GM18507 (cell line): ENCODE measurements at regions not wholly inside any gene's neighbourhood (a gene's known extent, or its start where the extent isn't known, plus 50 kb on each side); places are given as distances from the start of the nearest gene placed in this dataset.
"Not testable (repeated sequence)": the region's sequence is repeated elsewhere in the genome, so short reads cannot be mapped to it uniquely, and the experiment has no call there.

ENCODE experiments used
- DNase-seq: peaks from one replicate; pipeline ENCODE4 v3.0.0; 2011; ENCODE audit warnings: low read depth; ENCODE audit not compliant: insufficient read length; ENCODE audit errors: extremely low spot score
- FAIRE-seq: peaks from 2 replicates; lab custom pipeline; 2011; peaks lifted over from hg19 to GRCh38; lab: Jason Lieb, UNC

DNA sequence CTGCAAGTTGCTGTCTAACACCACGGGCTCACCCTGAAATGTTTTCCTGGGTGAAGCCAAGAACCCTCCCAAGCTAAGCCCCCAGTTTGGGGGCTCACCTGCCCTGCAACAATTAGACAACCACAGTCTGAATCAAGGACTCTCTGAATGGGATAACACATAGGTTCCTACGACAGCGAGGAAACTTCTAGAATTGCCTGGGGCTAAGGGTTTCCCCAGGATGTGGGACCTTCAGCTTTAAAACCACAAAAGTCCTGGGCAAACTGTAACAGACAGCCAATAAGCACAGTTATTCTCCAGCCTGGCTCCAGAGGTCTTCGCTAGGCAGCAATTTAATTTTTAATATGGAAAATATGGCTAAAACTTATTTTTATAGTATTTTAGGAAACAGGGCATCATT is 162.6 kb downstream of the PRKX start:
- DNase-seq (no peak), FAIRE-seq (no peak)

- FAIRE-seq = no peak
Measured at GRCh38 chrX:3550160-3550751, 163.2 kb downstream of the PRKX start.

DNA sequence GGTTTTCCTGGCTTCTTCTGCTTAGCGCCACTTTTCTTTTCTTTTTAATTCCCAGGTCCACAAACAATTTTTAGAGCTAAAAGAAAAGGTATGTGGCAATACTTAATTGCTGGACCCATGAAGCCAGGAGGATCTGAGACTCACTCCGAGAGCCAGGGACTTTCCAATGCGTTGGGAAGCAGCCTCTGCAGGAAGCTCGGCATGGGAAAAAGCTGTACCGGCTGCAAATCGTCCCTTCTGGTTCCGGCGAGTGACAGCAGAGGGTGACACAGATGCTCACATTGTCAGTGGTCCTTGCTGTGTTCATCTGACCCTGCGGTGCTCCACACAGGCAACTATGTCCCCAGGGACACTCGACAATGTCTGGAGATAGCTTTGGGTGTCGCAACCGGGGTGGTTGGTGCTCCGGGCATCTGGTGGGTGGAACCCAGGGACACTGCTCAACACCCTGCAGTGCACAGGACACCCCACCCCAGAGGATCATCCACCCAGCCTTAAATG is 164.0 kb downstream of the PRKX start:
- DNase-seq = no peak

More at GRCh38 chrX:3550160-3550751, 163.2 kb downstream of the PRKX start:
- no peak for DNase-seq

DNA sequence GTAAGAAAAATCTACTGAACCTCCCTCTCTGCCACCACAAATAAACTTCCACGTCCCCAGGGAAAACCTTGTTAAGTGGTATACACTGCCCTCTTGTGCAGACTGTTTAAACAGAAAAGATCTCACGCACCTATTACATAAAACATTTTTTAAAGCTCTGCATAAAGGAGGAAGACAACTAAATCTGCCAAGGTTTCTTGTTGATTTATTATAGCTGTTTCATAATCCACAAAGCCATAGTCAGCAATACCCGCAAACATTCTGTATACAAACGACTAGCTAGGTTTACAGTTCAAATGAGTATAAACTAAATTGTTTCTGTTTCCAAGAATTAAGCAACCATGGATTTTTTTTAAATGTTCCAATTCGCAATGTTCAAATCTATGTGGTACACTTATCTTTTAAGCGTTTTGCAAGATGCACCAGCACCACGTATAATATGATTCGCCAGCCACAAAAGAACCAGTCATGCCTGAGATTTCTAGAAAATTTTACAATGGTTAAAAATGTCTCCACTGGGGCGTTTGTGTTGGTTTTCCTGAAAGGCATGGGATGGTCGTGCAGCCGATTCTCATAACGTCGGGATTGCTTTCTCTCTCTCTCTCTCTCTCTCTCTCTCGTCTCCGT is 164.6 kb downstream of the PRKX start:
- FAIRE-seq (no peak), DNase-seq (no peak)

More for the DNA sequence above, 164.0 kb downstream of the PRKX start:
- no peak for FAIRE-seq

DNA sequence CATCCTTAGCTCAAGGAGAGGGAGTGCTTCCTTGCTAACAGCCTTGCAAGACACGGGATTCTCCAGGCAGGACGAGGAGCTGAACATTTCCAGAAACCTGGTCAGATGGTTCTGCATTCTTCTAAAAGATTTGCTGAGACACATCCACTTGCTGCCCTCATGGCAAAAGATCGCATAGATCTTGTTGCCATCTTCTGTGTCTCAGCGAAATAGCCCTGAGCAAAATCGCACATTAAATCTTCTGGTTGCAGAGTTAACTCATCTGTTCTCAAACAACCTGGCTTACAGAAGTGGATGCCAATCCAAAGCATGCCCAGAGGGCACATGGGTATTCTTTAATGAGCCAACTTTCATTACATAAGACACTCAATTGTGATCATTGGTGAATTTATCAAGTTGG is 167.5 kb downstream of the PRKX start:
- FAIRE-seq = no peak
- DNase-seq = no peak

- no peak for DNase-seq
- no peak for FAIRE-seq
Measured at GRCh38 chrX:3541336-3541735, 172.1 kb downstream of the PRKX start.

DNA sequence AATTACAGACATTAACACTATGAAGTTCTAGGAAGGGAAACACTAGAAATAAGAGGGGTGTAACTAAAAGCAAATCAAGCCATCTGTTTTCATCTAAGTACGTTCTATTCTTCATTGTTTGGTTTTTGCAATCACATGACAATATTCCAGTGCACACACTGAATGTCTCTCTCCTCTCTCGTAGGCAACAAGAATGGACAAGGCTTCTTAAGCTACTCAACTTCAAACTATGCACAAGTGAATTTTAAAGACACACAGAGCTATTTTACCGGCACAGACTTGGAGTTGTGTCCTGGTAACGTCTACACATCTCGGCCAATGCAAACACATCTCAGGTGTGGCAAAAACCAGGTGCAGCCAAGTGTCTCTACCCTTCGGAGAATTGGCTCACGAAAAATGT is 173.3 kb downstream of the PRKX start:
- FAIRE-seq (no peak), DNase-seq (no peak)

- FAIRE-seq (no peak), DNase-seq (no peak)
Measured at GRCh38 chrX:3532581-3533085, 180.8 kb downstream of the PRKX start.

GRCh38 chrX:3531435-3531834 is 182.0 kb downstream of the PRKX start:
- DNase-seq = not testable (repeated sequence)
- peak; percentile 81 for FAIRE-seq

DNA sequence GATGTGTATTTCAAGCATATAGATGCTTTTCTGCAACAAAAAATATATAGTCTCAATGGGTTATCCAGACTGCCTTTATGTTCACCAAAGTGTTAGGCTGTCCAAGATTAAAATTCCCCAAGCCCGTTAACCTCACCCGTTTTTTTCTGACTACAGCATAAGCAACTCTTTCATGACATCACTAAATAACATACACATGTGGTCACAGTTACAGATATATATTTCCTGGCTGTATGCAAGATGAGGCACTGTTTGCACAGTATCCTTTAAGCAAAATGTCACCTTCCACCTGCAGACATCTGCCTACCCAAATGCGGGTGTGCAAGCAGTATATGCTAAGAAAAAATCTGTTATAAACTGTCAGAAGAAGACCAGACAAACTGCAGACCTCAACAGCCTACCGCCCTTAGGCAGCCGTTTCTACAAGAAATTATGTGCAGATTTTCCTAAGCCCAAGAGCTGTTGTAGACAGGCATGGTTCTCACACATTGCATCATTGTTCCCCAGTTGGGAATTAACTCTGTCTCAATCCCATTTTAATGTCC is 183.1 kb upstream of the MXRA5 start:
- FAIRE-seq = no peak
- DNase-seq = no peak

DNA sequence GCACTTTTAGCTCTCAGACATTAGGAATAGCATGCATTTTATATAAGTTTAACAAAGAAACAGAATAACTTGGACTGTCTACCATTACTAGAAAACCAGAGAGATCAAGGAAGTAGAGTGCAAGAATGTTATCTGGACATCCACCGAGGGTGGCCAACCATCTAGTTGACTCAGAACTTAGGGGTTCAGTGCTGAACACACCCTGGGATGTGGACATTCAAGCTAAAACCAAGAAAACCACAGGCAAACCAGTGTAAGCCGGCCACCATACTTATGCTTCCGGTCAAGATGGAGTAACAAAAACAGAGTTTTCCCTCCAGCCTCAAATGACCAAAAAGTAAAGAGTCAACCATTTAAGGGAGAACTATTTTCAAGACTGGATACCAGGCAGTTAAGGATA is 181.4 kb upstream of the MXRA5 start:
- no peak for DNase-seq
- no peak for FAIRE-seq

GRCh38 chrX:3527166-3527565 is 180.7 kb upstream of the MXRA5 start:
- DNase-seq = no peak
- no peak for FAIRE-seq

DNA sequence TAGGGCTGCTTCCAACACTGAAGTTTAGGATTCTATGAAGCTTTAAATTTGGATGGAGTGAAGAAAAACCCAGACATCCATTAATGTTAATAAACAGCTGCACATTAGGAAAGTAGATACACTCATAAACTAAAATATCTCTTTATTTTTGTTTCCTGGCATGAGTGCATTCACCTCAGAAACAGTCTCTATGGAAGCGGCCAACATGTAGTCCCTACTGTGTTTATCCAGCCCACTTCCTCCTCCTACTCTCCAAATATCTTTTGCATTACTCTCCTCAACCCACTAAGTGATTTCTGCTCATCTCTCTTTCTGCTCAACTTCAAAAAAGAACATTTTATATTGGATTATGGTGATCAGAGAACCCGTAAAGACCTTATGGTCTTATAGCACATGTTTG is 180.3 kb upstream of the MXRA5 start:
- FAIRE-seq = no peak
- DNase-seq = no peak

DNA sequence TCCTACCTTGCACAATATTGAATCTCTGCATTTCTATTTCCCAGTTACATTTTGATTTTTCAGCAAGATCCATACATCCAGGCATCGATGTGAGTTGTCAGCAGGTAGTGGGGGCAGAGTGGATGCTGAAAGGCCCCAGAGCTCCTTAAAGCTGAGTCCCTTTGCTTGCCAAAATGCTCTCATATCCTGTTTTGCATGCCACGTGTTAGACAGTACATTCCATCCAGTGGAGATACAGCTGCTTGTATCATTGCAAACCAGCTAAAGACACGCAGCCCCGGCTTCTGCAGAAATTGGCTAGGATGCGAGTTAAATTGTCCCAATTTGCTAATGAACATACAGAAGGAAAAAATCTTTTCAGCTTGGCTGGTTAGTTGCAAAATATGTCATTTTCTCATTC is 179.6 kb upstream of the MXRA5 start:
- FAIRE-seq = no peak
- no peak for DNase-seq

- FAIRE-seq (no peak), DNase-seq (no peak)
Measured at GRCh38 chrX:3522101-3522650, 175.7 kb upstream of the MXRA5 start.

DNA sequence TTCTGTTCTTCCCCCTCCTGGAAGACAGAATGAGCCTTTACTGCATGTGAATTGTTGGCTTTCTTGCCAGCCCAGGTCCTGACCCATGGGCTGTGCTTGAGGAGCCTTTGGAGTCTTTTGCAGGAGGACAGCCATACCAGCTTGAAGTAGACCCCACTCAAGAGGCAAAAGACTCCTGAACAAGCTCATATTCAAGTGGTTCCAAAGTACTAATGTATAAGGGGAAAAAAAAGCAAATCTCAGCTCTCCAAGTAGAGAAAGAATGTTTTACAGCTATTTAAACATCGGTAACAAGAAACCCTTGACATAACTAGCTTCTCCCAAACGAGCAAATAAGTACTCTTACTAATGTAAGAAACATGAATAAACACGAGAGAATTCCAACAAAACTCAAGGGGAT is 174.9 kb upstream of the MXRA5 start:
- FAIRE-seq = no peak
- DNase-seq = no peak

GRCh38 chrX:3520982-3521381 is 174.5 kb upstream of the MXRA5 start:
- DNase-seq (no peak), FAIRE-seq (no peak)

DNA sequence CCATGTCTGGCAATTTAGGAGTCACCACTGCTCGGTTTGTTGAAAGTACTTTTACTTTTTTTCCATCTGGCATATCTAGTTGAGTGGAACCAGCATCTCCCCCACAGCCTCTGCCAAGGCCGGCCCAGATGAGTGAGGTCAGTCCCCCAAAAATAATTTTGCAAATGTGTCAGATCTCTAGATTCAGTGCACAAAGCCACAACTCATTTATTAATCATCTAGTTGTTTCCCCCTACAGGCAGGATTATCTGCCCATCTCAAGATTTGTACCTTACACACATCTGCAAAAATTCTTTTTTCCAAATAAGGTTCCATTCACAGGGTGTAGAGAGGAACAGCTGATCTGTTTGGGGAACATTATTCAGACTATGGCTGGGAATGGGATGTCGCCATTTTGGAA is 174.0 kb upstream of the MXRA5 start:
- DNase-seq (no peak), FAIRE-seq (no peak)

DNA sequence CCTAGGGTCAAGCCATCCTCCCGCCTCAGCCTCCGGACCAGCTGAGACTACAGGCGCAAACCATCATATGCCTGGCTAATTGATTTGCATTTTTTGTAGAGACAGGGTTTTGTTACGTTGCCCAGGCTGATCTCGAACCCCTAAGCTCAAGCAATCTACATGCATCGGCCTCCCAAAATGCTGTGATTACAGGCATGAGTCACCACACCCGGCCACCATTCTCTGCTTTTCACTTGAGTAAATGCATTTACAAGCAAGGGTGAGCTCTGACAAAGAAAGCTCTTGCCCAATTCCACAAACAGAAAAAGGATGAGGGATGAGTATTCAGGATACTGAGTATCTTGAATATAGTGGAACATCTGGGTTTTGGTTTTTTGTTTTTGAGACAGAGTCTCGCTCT is 172.9 kb upstream of the MXRA5 start:
- not testable (repeated sequence) for FAIRE-seq, DNase-seq

GRCh38 chrX:3518870-3519269 is 172.4 kb upstream of the MXRA5 start:
- no peak for DNase-seq
- no peak for FAIRE-seq
